Panc1 (cell line): ENCODE measurements at regions not wholly inside any gene's neighbourhood (a gene's known extent, or its start where the extent isn't known, plus 50 kb on each side); places are given as distances from the start of the nearest gene placed in this dataset.

Experiments used
- CTCF ChIP-seq: fragments of 450-650 bp; IDR thresholded peaks from 2 replicates; pipeline ENCODE4 v1.5.1; 2017; ENCODE audit warnings: mild to moderate bottlenecking
- POLR2AphosphoS5 ChIP-seq: IDR thresholded peaks from 2 replicates; pipeline ENCODE4 v1.6.1; 2012; ENCODE audit warnings: mild to moderate bottlenecking, low read depth, low read length, moderate library complexity
- SIN3A ChIP-seq: IDR thresholded peaks from 2 replicates; pipeline ENCODE4 v1.6.1; 2012; ENCODE audit warnings: low read depth, mild to moderate bottlenecking, low read length, moderate library complexity, borderline replicate concordance; ENCODE audit not compliant: insufficient read depth
- TF ChIP-seq, protein P1 (sequence below), 2 experiments: IDR thresholded peaks; 2 replicates each; pipeline ENCODE4 v1.6.1; 2011 to 2012; ENCODE audit warnings: low read depth in 2 of 2, control low read depth in 1 of 2, low read length in 1 of 2, mild to moderate bottlenecking in 1 of 2, moderate library complexity in 1 of 2; ENCODE audit not compliant: insufficient read depth in 1 of 2

GRCh38 chr6:91827151-91827550 lies 1240.3 kb upstream of the MAP3K7 start:
- TF ChIP-seq POLR2AphosphoS5 (no peak), CTCF (no peak), SIN3A (no peak)
- TF ChIP-seq, protein P1, sequence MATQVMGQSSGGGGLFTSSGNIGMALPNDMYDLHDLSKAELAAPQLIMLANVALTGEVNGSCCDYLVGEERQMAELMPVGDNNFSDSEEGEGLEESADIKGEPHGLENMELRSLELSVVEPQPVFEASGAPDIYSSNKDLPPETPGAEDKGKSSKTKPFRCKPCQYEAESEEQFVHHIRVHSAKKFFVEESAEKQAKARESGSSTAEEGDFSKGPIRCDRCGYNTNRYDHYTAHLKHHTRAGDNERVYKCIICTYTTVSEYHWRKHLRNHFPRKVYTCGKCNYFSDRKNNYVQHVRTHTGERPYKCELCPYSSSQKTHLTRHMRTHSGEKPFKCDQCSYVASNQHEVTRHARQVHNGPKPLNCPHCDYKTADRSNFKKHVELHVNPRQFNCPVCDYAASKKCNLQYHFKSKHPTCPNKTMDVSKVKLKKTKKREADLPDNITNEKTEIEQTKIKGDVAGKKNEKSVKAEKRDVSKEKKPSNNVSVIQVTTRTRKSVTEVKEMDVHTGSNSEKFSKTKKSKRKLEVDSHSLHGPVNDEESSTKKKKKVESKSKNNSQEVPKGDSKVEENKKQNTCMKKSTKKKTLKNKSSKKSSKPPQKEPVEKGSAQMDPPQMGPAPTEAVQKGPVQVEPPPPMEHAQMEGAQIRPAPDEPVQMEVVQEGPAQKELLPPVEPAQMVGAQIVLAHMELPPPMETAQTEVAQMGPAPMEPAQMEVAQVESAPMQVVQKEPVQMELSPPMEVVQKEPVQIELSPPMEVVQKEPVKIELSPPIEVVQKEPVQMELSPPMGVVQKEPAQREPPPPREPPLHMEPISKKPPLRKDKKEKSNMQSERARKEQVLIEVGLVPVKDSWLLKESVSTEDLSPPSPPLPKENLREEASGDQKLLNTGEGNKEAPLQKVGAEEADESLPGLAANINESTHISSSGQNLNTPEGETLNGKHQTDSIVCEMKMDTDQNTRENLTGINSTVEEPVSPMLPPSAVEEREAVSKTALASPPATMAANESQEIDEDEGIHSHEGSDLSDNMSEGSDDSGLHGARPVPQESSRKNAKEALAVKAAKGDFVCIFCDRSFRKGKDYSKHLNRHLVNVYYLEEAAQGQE (IDR thresholded peaks at IDR 0.05; ENCODE audit: insufficient read depth in 1 of 2, low read depth in 2 of 2, low read length in 1 of 2) = no peak
